H54 (cell line): ENCODE measurements at regions not wholly inside any gene's neighbourhood (a gene's known extent, or its start where the extent isn't known, plus 50 kb on each side); places are given as distances from the start of the nearest gene placed in this dataset.

Source experiments
- DNase-seq: peaks from one replicate; pipeline ENCODE4 v3.0.0; 2011; ENCODE audit warnings: low spot score, mixed read lengths; ENCODE audit not compliant: insufficient read length
- FAIRE-seq: peaks from 3 replicates; lab custom pipeline; 2011; peaks lifted over from hg19 to GRCh38; lab: Jason Lieb, UNC
- POLR2A ChIP-seq: IDR thresholded peaks from 2 replicates; pipeline ENCODE4 v1.6.1; 2011; ENCODE audit warnings: low read depth, mild to moderate bottlenecking, low read length

GRCh38 chr3:180321534-180321933, 280.4 kb upstream of the TTC14 start:
- FAIRE-seq: no peak

DNA sequence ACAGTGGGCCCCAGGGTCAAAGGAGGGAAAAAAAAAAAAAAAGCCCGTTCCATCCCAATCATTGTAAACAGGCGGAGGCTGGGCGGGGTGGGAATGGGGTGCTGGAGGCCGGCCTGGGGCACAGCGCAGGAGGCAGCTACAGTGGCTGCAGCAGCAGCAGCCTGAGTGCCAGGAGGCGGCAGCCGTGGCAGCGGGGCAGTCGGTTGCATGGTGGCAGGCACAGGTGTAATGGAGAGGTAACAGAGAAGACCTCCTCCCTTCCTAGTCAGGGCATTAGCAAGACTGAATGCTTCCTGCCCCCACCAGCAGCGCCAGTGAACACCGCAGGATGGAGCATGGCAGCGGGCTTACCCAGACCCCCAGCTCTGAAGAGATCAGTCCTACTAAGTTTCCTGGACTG, 279.1 kb upstream of the TTC14 start:
- no peak for DNase-seq
- no peak for FAIRE-seq
- no peak for TF ChIP-seq POLR2A

More at GRCh38 chr3:180321534-180321933, 280.4 kb upstream of the TTC14 start:
- DNase-seq: no peak
- no peak for TF ChIP-seq POLR2A

DNA sequence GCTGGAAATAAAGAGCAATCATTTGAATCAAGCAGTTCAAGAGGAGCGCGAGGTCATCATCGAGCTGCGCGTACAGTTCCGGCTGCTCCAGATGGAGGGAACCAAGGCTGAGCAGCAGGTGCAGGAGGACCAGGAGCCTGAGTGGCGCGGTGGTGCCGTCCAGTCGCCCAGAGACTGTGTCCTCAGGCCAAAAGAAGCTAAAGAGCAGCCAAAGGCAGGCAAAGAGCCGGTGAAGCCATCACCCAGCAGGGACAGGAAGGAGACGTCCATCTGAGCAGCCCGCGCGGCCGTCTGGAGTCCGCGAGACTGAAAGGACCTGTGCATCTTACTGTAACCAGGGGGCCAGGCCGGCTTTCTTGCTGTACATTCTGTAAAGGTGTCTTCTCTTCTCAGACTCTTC, 277.2 kb upstream of the TTC14 start:
- FAIRE-seq (no peak), DNase-seq (no peak)
- TF ChIP-seq POLR2A: no peak

- no peak for TF ChIP-seq POLR2A
- peak; percentile 66 for FAIRE-seq
Observed at GRCh38 chr3:180325533-180325932, 276.4 kb upstream of the TTC14 start.

GRCh38 chr3:180325958-180326357, 276.0 kb upstream of the TTC14 start:
- DNase-seq (no peak), FAIRE-seq (no peak)
- no peak for TF ChIP-seq POLR2A

More at GRCh38 chr3:180325533-180325932, 276.4 kb upstream of the TTC14 start:
- no peak for DNase-seq

DNA sequence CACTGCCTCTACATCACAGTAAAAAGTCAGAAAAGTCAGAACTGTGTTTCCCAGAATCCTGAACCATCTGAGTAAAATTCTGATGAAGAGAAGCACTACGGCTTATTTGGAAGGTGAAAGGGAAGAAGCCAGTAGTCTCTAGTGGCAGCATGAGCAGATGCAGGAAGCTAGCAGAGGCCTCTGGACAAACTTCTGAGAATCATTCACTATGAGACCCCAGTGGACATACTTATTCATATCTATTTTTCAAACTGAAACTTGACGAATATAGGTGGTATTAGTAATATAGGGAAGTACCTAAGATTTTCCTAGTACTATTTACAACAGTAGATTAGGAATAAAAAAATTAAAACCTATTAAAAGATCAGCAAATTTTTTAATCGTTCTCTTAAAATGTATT, 272.8 kb upstream of the TTC14 start:
- no peak for TF ChIP-seq POLR2A
- no peak for FAIRE-seq

DNA sequence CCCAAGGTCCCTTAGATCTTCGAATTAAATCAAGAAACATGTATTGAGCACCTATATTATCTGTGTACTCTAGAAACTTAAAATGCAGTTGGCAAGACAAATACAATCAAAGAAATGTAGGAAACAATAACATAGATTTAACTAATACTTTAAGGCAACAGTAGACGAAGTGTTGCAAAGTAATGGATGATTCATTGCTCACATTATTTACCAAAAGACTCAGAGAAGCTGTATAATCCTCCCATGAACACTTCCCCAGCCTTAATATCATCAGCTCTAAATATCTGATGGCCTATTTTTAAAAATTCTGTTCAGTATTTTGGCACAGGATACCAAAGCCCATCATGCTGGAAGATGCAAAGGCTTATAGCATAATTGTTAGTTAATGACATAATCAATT, 272.1 kb upstream of the TTC14 start:
- no peak for TF ChIP-seq POLR2A
- FAIRE-seq (peak; percentile 6), DNase-seq (no peak)

More for the DNA sequence above, 272.8 kb upstream of the TTC14 start:
- no peak for DNase-seq

- DNase-seq (no peak), FAIRE-seq (no peak)
- TF ChIP-seq POLR2A: no peak
Observed at GRCh38 chr3:180330440-180330839, 271.5 kb upstream of the TTC14 start.

DNA sequence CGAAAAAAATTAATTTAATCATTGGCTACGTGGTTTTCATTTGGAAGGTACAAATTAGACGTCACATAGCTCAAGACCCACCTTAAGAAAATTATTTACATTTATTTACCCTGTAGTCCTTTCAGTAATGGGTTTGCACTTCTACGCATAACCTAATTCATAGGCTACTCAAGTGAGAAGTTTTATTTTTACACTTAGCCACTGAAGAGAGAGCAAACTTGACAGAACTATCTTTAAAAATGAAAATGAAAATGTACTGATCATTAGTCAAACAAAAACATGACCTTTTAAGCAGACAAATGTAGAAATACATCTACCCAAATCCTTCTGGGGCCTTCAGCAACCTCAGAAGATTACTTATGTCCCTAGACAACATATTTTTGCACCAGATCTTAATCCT, 269.4 kb upstream of the TTC14 start:
- FAIRE-seq (no peak), DNase-seq (no peak)
- TF ChIP-seq POLR2A: no peak

DNA sequence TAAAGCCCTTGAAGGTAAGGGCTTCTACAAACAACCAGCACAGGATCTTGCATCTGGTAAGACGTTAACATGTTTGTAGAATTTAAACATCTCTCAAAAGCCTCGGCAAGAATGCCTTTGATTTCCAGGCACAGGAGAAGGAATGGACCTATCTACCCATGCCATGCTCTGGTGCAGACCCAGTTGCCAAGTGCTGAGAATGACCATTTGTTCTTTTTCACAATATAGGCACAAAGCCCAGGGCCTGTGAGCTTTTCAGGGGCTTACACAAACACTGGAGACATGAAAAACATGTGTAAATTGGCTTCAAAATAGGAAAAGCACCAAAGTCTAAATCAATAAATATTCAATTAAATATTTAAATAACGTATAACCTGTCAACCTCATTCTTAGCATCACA, 266.9 kb upstream of the TTC14 start:
- no peak for DNase-seq
- FAIRE-seq: no peak

DNA sequence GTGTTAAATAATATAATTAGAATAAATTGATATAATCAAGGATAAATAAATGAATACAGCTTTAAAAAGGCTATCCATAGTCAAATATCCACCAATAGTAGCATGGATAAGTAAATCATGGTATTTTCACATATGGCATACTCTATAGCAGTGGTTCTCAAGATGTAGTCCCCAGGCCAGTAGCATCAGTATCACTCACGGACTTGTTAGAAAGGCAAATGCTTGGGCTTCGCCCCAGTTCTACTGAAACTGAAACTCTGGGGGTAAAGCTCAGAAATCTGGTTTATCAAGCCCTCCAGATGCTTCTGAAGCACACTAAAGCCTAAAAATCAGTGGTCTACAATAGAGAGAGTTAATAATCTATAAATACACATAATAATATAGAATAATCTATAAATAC, 261.6 kb upstream of the TTC14 start:
- DNase-seq (no peak), FAIRE-seq (no peak)
- TF ChIP-seq POLR2A: no peak

More for the DNA sequence above, 266.9 kb upstream of the TTC14 start:
- TF ChIP-seq POLR2A: no peak

DNA sequence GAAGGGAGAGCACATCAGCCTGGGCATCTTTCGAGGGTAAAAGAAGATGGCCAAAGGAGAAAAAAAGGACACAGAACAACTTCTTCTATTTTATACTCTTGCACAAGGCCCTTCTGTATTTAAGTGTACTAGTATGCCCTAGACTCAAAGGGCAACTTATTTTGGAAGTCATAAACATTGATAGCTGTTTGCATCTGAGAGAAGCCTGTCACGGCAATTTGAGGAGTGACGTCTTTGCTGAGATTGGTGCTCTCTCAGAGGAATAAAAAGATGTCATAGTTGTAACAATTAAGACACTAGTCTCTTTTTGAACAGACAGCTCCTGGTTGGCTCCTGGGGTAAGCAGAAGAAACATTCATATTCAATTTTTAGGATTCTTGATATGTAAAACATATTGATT, 260.4 kb upstream of the TTC14 start:
- DNase-seq (no peak), FAIRE-seq (no peak)
- no peak for TF ChIP-seq POLR2A

- DNase-seq: no peak
- FAIRE-seq: no peak
- TF ChIP-seq POLR2A: no peak
Observed at GRCh38 chr3:180351601-180352000, 250.4 kb upstream of the TTC14 start.

GRCh38 chr3:180352261-180352660, 249.7 kb upstream of the TTC14 start:
- no peak for TF ChIP-seq POLR2A
- no peak for FAIRE-seq
- DNase-seq: no peak

- FAIRE-seq (no peak), DNase-seq (no peak)
- no peak for TF ChIP-seq POLR2A
Observed at GRCh38 chr3:180354214-180354613, 247.7 kb upstream of the TTC14 start.

DNA sequence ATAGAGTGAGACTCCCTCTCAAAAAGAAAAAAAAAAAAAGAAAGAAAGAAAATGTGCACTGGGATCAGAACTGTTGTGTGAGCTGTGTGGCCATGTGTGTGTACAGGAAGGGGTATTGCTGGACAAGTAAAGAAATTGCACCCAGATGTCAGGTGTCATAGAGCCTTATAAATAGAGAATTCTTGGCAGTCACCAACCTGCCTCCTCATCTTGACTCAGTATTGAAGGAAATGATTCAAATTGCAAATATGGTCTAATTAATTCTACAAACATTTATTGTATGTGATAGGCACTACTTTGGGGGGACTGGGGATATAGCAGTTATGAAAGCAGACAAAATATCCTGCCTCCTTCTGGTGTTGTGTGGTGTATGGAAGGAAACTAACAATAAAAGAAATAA, 243.8 kb upstream of the TTC14 start:
- FAIRE-seq (no peak), DNase-seq (no peak)
- TF ChIP-seq POLR2A: no peak
